Uterus (tissue), 2 donors: ENCODE measurements at regions not wholly inside any gene's neighbourhood (a gene's known extent, or its start where the extent isn't known, plus 50 kb on each side); places are given as distances from the start of the nearest gene placed in this dataset.

ENCODE experiments used
- CTCF ChIP-seq, 4 experiments: fragments of 200-600 bp in 2 of 4; fragments of 450-650 bp in 2 of 4; sonication (generic) in 2 of 4; IDR thresholded peaks; one replicate each; pipeline ENCODE4 v1.5.1; 2016 to 2019; ENCODE audit warnings: antibody characterized with exemption in 4 of 4, mild to moderate bottlenecking in 2 of 4, moderate library complexity in 1 of 4
- POLR2A ChIP-seq, 2 donors: fragments of 450-650 bp; IDR thresholded peaks; one replicate each; pipeline ENCODE4 v1.6.1; 2016; ENCODE audit warnings: antibody characterized with exemption in 2 of 2, mild to moderate bottlenecking in 1 of 2, moderate library complexity in 1 of 2

DNA sequence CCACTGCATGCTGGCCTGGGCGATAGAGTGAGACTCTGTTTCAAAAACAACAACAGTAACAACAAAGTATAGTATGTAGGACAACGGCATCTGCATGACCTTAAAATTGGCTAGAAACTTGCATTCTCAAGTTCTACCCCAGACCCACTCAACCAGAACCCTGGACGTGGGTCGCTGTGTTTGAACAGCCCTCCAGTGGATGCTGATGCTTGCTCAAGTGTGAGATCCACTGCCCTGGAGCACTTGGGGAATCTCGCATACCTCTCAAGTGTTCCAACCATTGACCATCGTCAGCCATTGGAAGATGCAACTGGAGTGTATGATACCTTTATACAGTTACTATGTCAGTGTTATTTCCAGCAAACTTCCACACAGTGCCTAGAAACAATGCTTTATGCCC, 435.9 kb downstream of the DCDC2C start:
- no peak for TF ChIP-seq CTCF (IDR thresholded peaks at IDR 0.05)
- no peak for TF ChIP-seq POLR2A (IDR thresholded peaks at IDR 0.05)
